ENCODE measurements at regions not wholly inside any gene's neighbourhood (a gene's known extent, or its start where the extent isn't known, plus 50 kb on each side); places are given as distances from the start of the nearest gene placed in this dataset.

DNA sequence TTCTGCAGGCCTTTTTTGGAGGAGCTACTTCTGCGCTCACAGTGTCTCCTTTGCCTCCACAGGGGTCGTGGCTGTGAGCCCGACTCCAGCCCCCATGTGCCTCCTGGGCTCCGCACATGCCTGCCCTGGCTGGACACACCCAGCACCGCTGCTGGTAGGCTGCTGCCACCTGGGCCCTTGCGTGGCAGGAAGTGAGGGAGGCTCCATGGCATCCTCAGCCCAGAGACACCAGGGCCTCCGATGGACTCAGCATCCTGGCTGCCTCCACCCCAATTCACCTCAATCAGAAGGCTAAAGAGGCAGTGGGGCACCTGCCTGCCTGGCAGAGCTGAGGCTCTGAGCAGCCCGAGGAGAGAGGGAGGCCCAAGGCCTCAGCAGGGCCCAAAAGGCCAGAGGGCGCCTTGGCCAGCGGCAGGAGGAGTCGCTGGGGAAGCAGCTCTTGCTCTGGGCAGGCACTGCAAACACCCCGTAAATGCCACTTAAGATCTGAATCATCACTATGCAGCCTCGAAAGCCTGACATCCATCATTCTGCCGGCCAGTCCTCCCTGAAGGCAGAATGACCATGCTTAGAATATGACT is 68.3 kb upstream of the OTOS start:
- no peak for DNase-seq (ENCODE audit: low spot score)
- in situ Hi-C loops (cut with MboI; ENCODE audit: low pct_unique_long_range_greater_than_20kb, low sequenced_read_pairs, unreplicated experiment): no loop called here
- no peak for TF ChIP-seq CTCF (IDR thresholded peaks at IDR 0.05; ENCODE audit: extremely low read depth, insufficient read depth, missing control alignments)

GRCh38 chr2:240209493-240209892 is 69.0 kb upstream of the OTOS start:
- in situ Hi-C loops (cut with MboI; ENCODE audit: low pct_unique_long_range_greater_than_20kb, low sequenced_read_pairs, unreplicated experiment): no loop called here

DNA sequence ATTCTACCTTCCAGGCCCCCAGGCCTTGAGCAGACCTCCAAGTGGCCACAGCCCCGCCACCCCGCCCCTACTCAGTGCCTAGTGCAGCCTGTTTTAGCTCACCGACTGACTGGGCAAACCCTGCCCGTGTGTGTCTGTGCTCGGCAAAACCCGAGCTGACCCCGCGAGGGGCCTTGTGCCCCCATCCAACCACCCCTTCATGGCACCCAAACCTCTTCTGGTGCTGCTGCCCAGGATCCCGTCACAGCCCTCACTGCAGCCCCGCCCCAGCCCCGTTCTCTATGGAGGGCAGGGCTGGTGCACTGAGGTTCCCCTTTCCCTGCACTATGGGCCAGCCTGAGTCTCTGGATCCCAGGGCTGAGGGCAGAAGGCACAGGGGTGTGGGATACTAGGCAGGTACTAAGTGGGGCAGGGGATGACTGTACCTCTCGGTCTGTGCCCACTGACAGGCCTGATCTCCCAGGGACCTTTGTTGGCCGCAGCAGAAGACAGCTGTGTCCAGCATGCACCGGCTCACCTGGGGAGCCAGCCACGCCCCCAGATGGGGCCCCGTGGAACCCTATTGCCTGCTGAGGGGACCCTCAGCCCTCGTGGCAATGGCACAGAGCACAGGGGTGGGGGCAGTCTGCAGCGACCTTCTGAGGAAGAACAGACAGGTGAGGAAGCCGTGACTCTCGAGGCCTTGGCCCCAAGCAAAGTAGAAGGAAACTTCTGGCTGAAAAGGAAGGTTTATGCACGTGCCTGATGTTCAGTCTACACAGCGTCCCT is 69.9 kb upstream of the OTOS start:
- DNase-seq (ENCODE audit: low spot score): no peak
- no peak for TF ChIP-seq CTCF (IDR thresholded peaks at IDR 0.05; ENCODE audit: extremely low read depth, insufficient read depth, missing control alignments)

More at GRCh38 chr2:240209493-240209892, 69.0 kb upstream of the OTOS start:
- TF ChIP-seq CTCF (IDR thresholded peaks at IDR 0.05; ENCODE audit: extremely low read depth, insufficient read depth, missing control alignments): no peak
- no peak for DNase-seq (ENCODE audit: low spot score)

GRCh38 chr2:240211096-240211495 is 70.6 kb upstream of the OTOS start:
- TF ChIP-seq CTCF (IDR thresholded peaks at IDR 0.05; ENCODE audit: extremely low read depth, insufficient read depth, missing control alignments): no peak
- in situ Hi-C loops (cut with MboI; ENCODE audit: low pct_unique_long_range_greater_than_20kb, low sequenced_read_pairs, unreplicated experiment): no loop called here
- DNase-seq (ENCODE audit: low spot score): no peak

More for the DNA sequence above, 69.9 kb upstream of the OTOS start:
- in situ Hi-C loops (cut with MboI; ENCODE audit: low pct_unique_long_range_greater_than_20kb, low sequenced_read_pairs, unreplicated experiment): no loop called here

DNA sequence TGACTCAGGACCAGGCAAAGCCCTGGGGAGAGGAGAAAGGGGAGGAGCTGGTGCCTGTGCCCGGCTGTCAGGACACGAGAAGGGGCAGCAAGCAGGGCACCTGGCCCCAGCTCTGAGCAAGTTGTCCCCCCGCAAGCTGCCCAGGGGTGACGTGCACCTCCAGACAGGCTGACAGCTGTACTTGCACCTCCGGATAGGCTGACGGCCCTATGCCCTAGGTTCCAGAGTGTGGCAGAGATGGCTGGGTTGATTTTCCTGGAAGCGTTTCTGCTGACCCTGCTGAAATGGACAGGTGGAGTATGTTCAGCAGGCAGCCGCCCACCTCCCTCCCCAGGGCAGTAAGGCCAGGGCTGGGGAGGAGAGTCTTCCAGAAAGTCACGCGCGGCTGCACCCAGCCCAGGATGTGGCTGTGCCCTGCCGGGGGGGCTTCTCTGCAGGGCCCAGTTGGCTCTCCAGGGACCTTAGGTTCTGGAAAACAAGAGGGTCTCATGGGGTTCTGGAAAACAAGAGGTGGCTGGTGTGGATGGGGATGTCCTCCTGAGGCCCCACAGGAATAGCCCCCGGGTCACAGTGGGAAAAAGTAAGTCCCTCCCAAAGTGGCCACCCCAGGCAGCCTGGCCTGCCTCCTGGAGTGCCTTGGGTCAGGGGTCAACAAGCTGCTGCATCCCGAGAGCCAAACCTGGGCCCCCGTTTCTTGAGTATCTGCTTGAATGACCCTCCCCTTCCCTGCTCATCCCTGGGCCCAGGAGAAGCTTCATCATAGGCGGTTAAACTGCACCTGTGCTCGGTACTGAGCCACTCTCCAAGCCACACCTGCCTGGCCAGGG is 71.4 kb upstream of the OTOS start:
- in situ Hi-C loops (cut with MboI; ENCODE audit: low pct_unique_long_range_greater_than_20kb, low sequenced_read_pairs, unreplicated experiment): no loop called here
- no peak for TF ChIP-seq CTCF (IDR thresholded peaks at IDR 0.05; ENCODE audit: extremely low read depth, insufficient read depth, missing control alignments)
- no peak for DNase-seq (ENCODE audit: low spot score)

DNA sequence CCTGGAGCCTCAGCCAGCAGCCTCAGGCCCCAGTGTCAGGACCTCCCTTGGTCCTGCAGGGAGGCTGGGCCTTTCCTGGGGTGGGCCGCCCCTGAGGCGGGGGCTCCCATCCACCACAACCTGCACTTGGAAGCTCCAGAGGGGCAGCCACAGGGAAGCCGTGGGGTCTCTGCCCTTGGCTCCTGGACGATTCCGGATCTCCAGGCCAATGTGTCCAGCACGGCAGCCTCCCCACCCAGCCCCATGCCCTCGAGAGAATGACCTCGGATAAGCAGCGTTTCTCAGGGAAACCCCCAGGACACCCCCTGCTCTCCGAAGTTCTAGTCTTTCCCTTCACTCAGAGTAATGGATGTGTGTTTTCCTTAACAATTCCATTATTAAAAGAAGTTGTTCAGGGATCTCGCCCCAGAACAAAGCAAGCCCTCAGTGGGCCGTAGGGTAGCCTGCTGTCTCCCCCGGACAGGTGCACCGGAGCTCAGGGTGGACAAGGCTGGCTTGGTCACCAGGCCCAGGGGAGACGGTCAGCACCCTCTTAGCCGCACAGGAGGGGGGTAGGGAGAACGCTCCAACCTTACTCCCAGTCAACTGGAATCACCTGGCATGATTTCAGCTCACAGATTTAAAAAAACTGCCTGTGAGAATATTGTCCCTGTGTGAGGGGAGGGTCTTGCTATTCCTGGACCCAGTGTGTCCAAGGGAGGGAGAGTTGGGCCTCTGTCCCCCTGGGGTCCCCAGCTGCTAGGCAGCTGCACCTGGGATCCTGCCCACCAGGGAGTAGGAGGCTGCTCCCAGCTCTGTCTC is 72.2 kb upstream of the OTOS start:
- in situ Hi-C loops (cut with MboI; ENCODE audit: low pct_unique_long_range_greater_than_20kb, low sequenced_read_pairs, unreplicated experiment): no loop called here
- no peak for DNase-seq (ENCODE audit: low spot score)
- TF ChIP-seq CTCF (IDR thresholded peaks at IDR 0.05; ENCODE audit: extremely low read depth, insufficient read depth, missing control alignments): no peak
